ENCODE measurements at regions not wholly inside any gene's neighbourhood (a gene's known extent, or its start where the extent isn't known, plus 50 kb on each side); places are given as distances from the start of the nearest gene placed in this dataset.

GRCh38 chr13:30113983-30114570 is 193.3 kb downstream of the KATNAL1 start:
- peak overlapping the region; percentile 77 for H3K4me3 Mint-ChIP-seq
- H3K36me3 Mint-ChIP-seq (ENCODE audit: low read depth) = no peaks in the 10 kb centered on the region; the same call in 2 of the 3 replicates
- H3K27ac ChIP-seq (ENCODE audit: low read depth) = no peak overlapping the region
- peaks cover 39% of the 10 kb centered on the region for H3K4me1 Mint-ChIP-seq
- H3K9me3 Mint-ChIP-seq = no peaks in the 10 kb centered on the region; the same call in 1 of the 3 replicates
- no peaks in the 10 kb centered on the region for H3F3A ChIP-seq (replicated peaks; ENCODE audit: low read depth)
- H3K27me3 ChIP-seq (ENCODE audit: insufficient read depth) = 0 out of 2 replicates have a peak, but pooled peaks cover 9% of the 10 kb centered on the region
- H3K4me2 ChIP-seq = peak overlapping the region; percentile 89
- ATAC-seq (no peak), DNase-seq (ENCODE audit: low spot score) (peak; percentile 32)
- peaks cover 11% of the 10 kb centered on the region for H3K4me1 ChIP-seq (ENCODE audit: insufficient read depth)
- H3K79me2 ChIP-seq (replicated peaks; ENCODE audit: insufficient read depth) = no peaks in the 10 kb centered on the region
- no peak for TF ChIP-seq ZNF114 (CRISPR knock-in tag; IDR thresholded peaks at IDR 0.05)
- no peak for TF ChIP-seq ETS1 (IDR thresholded peaks at IDR 0.05)
- TF ChIP-seq STAT1 (IDR thresholded peaks at IDR 0.05; ENCODE audit: unreplicated experiment) = no peak
- no peak for TF ChIP-seq ZNF331 (CRISPR knock-in tag; IDR thresholded peaks at IDR 0.05; ENCODE audit: low read depth)
- no peak for TF ChIP-seq CREB1 (CRISPR knock-in tag; IDR thresholded peaks at IDR 0.05; ENCODE audit: low read depth)
- TF ChIP-seq JUNB (IDR thresholded peaks at IDR 0.05; ENCODE audit: unreplicated experiment) = no peak
- no peak for TF ChIP-seq NANOG (IDR thresholded peaks at IDR 0.05; ENCODE audit: borderline replicate concordance)
- TF ChIP-seq ZNF462 (CRISPR knock-in tag; IDR thresholded peaks at IDR 0.05) = no peak
- no peak for TF ChIP-seq REST (IDR thresholded peaks at IDR 0.05; ENCODE audit: unreplicated experiment)
- no peak for TF ChIP-seq CTCF (conservative IDR thresholded peaks at IDR 0.05; ENCODE audit: low read depth in 2 of 2)
- no peak for TF ChIP-seq EZH2 (IDR thresholded peaks at IDR 0.05; ENCODE audit: low read depth, unreplicated experiment)
- TF ChIP-seq POLR2AphosphoS5 (IDR thresholded peaks at IDR 0.05; ENCODE audit: low read depth) = no peak
- no peak for TF ChIP-seq EZH2phosphoT487 (IDR thresholded peaks at IDR 0.05; ENCODE audit: unreplicated experiment)
- H3K9me2 ChIP-seq (ENCODE audit: insufficient read depth) = no peaks in the 10 kb centered on the region
- peak overlapping the region; percentile 94 for H2AFZ ChIP-seq
- H3K27me3 Mint-ChIP-seq (ENCODE audit: insufficient read depth, low read depth, poor library complexity) = peaks cover 19% of the 10 kb centered on the region
- H3K27ac Mint-ChIP-seq = no peak overlapping the region
- no peaks in the 10 kb centered on the region; the same call in 1 of the 2 replicates for H4K20me1 ChIP-seq (replicated peaks; ENCODE audit: insufficient read depth)
- H3K36me3 ChIP-seq (ENCODE audit: insufficient read depth) = no peaks in the 10 kb centered on the region
- H3K4me3 ChIP-seq = peak overlapping the region; percentile 69

All from GM23338 (cell line).